ENCODE measurements at regions not wholly inside any gene's neighbourhood (a gene's known extent, or its start where the extent isn't known, plus 50 kb on each side); places are given as distances from the start of the nearest gene placed in this dataset.
"Not testable (repeated sequence)": the region's sequence is repeated elsewhere in the genome, so short reads cannot be mapped to it uniquely, and the experiment has no call there.

DNA sequence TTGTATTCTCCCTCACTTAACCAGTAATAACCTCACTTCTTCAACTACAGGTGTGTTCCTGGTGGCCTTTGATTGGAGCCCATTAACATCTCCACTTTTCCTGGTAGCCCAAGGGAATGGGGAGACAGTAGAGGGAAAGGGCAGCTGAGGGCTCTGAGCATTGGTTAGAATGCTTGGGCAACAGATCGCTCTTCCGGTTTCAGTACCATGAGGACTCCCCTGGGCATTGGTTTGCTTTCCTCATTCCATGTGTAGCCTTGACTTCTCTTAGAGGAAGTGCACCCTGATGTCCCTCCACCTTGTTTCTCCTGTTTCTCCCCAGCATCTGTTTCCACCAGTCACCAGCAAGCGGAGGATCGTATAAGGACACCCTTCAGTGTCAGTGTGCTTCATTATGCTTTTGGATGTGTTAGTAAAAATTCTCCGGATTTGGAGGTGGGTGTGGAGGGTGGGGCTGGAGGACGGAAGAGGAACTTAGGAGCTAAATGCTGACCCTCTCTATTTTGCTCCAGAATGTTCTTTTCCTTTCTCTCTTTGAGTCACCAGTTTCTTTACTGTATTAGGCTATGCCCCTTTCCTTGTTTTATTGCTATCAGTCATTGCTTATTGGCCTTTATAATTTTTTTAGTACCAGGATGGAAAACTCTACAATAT, 50.6 kb upstream of the ZNG1B start:
- not testable (repeated sequence) for DNase-seq

- not testable (repeated sequence) for DNase-seq
These were observed 57.9 kb upstream of the ZNG1B start for GRCh38 chr2:113379621-113380020.

- DNase-seq: peak; percentile 21
These were observed 60.5 kb upstream of the ZNG1B start for GRCh38 chr2:113376913-113377445.

- no peak for DNase-seq
These were observed 61.1 kb upstream of the ZNG1B start for GRCh38 chr2:113376253-113376912.

DNA sequence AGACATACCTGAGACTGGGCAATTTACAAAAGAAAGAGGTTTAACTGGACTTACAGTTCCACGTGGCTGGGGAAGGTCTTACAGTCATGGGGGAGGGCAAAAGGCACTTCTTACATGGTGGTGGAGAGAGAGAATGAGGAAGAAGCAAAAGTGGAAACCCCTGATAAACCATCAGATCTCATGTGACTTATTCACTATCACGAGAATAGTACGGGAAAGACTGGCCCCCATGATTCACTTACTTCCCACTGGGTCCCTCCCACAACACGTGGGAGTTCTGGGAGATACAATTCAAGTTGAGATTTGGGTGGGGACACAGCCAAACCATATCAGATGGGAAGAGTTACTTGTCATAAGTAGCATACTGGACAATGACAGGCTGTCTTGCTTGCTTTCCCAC, 62.6 kb upstream of the ZNG1B start:
- not testable (repeated sequence) for DNase-seq

DNA sequence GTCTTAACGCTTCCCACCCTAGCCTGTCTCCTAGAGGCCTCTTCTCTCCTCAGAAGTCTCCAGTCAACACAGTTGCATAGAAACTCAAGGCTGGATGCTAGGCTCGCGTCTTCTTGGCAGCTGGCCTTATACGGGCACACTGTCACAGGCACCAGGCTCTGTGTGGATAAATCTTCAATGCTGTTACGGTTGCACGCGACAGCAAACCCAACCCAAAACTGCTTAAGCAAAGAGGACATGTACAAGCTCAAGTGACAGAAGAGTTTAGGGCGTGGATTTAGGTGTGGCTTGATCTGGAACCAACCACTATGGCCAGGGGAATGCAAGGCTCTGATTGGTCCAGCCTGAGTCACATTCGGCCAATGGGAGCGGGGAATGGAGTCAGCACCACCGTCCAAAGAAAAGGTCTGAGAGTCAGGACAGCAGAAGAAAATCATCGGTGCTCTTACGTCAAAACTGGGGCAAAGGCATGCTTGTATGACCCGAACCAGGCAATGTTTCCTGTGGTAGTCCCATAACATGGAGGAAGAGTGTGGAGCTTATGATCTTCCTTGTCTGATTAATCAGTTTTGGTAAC, 65.1 kb upstream of the ZNG1B start:
- DNase-seq: not testable (repeated sequence)

DNA sequence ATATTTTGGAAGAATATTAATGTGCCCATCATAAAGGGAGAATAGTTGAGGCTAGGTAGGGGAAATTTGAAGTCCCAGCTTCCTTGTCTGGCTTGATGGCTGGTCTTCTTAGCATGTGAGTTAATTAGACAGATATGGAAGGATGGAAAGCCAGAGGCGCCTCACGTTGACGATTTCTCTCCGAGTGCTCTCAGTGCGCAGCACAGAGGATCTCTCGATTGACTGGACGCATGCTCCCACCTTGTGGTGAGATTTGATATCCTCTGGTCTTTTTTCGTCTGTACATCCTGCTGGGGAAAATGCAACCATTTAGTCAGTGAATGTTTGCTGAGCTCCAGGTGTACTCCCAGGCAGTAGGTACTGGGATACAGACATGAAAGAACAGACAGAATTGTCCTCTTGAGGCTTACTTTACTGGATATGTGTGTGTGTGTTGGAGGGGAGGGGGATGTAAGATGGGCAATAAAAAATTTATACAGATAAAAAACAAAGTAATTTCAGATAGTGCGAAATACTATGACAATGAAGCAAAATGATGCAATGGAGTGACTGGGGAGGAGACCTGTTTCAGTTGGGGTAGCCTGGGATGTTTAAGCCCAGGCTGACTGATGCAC, 66.9 kb upstream of the ZNG1B start:
- DNase-seq: peak; percentile 75

- DNase-seq: no peak
These were observed 67.5 kb upstream of the ZNG1B start for GRCh38 chr2:113370030-113370429.

GRCh38 chr2:113368581-113368980, 68.9 kb upstream of the ZNG1B start:
- not testable (repeated sequence) for DNase-seq

- not testable (repeated sequence) for DNase-seq
These were observed 70.7 kb upstream of the ZNG1B start for GRCh38 chr2:113366821-113367220.

GRCh38 chr2:113365791-113366190, 71.7 kb upstream of the ZNG1B start:
- not testable (repeated sequence) for DNase-seq

DNA sequence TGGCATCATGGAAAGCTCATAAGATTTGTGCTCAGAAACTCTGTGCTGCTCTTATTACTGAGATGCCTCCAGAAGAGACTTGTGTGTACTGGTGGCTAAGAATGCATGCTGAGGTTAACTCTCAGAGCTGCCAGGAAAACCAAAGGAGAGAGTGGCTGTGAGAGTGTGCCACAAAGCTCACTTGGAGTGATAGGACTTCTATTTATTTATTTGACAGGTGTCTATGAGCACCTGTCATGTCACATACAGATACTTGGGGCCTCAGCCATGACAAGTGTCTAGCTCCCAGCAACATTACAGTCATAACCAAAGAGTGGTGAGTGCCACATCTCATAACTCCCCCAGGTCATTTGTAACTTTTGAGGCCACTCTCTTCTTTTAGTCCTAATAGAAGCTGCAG, 72.2 kb upstream of the ZNG1B start:
- not testable (repeated sequence) for DNase-seq

DNA sequence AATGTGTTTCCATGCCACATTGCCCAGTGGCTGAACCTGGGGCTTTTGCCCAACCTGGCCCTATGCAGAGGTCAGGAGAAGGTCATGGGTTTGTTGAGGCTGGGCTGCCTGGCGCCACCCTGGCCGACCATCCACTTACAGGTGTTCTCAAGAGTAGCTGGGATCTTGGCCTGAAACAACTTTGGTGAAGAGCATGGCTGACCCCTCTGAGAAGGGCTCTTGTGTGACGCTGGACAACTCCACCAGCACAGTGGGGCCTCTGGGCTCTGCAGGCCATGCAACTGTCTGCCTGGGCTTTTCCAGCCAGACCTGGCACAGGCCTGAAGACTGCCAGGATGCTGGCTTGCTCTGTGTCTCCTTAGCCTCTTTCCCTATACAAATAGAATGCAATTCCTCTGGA, 76.4 kb upstream of the ZNG1B start:
- DNase-seq: no peak

DNA sequence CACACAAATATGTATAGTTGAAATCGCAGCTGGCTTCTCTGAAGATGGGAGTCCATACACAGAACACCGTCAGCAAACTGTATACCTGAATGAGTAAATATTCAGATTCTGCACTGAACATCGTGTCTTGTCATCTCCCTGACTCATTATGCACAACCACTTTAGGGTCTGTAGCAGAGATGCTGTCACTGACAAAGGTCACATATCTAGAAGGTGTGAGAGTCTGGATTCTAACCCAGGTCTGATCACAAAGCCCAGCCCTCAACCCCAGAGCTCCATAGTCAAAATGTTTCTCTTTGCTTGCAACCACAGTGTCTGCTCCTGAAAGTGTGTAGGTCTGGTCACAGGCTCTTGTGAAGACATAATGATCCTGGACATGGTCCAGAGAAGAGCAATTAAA, 78.3 kb upstream of the PAX8 start:
- no peak for DNase-seq

DNA sequence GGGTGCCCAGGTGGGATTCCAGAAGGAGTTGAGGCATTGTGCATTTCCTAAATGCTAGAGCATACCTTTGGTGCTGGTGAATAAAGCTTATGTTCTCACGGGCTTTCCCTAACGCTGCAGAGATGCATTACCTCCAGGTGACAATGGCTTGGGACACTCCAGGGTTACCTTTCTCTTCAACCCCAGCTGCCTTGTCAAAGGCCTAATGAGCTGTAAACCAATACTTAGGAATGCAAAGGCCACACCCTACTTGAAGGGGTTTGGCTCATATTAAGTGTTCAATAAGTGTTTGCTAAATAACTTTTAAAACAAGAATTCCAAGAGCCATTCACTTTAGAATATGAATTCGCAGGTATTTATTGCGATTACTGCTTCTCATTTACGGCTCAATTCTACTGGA, 77.6 kb upstream of the PAX8 start:
- not testable (repeated sequence) for DNase-seq

DNA sequence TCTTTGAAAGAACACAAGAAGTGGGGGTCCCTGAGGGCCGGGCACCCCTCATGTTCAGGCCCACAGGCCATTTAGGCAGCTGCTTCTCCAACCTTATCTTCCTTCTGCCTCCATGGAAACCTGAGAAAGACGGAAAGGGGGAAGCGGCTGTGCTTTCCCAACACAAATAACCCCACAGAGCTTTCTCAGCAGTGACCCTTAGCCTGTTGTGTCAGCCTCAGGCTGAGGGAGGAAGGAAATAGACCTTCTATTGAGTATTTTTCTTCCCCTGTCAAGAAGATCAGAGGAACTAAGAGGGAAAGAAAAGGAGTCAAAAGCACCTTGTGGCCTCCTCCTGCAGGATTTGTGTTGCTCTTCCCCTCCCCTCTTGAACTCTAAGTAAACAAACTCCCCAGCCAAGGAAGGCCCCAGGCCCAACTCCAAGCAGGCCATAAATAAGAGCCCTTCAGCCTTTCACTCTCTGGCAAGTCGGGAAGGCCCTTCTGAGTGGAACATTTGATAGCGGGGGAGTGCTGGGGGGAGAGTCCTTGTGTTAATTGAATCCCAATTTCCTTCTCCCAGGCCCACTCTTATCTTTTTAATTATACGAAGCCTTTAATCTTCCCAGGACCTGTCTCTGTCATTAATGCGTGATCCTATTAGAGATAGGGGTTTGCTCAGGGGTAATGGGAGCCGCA, 76.8 kb upstream of the PAX8 start:
- DNase-seq: not testable (repeated sequence)

DNA sequence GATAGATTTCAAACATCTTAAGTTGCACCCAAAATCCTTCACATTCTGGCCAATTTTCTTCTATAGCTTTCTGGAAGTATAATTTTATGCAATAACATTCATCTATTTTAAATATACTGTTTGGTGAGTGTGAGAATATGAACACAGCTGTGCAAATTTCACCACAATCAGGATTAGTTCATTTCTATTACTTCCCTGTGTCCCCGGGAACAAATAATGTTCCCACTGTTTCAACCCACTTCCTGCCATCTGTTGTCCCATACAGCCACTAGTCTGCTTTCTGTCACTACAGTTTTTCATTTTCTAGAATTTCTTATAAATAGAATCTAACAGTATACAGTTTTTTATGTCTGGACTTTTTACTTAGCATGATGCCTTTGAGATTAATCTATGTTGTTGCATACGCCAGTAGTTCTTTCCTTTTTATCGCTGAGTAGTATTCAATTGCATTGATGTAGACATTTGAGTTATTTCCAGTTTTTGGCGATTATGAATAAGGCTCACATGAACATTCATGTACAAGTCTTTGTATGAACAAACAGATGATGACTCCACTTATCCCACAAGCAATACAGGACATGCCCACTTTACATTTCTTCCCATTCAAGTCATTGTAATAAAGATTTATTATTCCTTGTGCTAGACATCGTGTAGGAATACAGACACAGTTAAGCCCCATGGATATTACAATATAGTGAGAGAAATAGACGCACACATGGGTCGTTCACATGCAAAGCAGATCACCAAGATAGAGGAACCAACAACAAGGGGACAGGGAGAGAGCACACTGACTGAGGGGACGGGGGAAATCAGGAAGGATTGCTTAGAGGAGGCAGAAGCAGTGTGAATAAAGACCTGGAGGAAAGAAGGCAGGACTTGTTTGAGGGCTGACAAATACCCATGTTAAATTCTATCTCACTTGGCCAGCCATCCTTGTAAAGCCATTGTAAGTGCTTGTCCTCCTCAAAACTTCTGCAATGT, 72.9 kb upstream of the PAX8 start:
- DNase-seq: no peak

GRCh38 chr2:113343800-113344199, 65.1 kb upstream of the PAX8 start:
- not testable (repeated sequence) for DNase-seq

DNA sequence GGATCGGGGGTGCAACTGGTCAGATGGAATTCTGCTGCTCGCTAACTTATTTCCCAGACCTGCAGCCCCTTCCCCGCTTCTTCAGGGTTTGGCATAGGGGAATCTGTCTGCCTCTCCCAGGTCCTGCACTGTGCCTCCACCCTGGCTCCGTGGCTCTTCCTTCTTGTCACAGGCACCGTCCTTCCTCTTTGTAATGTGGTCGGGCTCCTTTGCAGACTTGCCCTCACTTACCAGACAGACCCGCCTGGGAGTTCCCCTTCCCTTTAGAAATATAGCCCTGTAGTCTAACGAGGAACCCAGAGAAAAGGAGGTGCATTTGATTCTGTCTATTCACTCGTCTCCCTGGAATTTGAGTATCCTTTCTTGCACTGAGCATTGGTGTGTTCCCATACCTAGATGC, 63.9 kb upstream of the PAX8 start:
- DNase-seq: peak; percentile 19

DNA sequence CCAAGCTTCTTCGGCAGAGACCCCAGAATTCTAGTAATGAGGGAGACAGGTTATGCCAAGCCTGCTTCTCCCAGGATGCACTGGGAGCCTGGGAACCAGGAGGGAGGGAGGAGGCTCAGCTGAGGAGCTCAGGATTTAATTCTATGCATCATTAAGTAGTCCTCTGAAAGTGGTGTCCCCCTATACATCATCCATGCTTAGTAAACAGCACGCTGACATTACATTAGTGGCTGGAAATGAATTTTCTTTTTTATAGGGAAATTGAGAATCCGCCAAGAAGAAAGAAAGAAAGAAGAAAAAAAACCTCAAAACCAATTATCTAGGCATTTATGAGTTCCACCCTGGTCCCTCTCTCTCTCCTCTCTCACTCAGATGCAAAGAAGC, 63.1 kb upstream of the PAX8 start:
- DNase-seq: not testable (repeated sequence)

GRCh38 chr2:113341191-113341869, 62.6 kb upstream of the PAX8 start:
- no peak for DNase-seq

Measured in CD4-positive, alpha-beta T cell treated with Interleukin-21 for 1 hour (primary cell).